Spleen (tissue), 11 donors: ENCODE measurements at regions not wholly inside any gene's neighbourhood (a gene's known extent, or its start where the extent isn't known, plus 50 kb on each side); places are given as distances from the start of the nearest gene placed in this dataset.

Source experiments
- DNase-seq: peaks from one replicate; pipeline ENCODE4 v3.0.0-alpha.2; 2020
- H3K27ac ChIP-seq, 8 donors: fragments of 200-600 bp; sonication (generic) in 7 of 8; 1 replicate in 4 of 8; 2 replicates in 4 of 8; pipeline versions ENCODE4 v1.5.0 to v1.8.0; 2016 to 2021; ENCODE audit warnings: inconsistent platforms in 4 of 8, mild to moderate bottlenecking in 4 of 8, moderate library complexity in 1 of 8
- H3K27me3 ChIP-seq, 7 donors: fragments of 200-600 bp; sonication (generic) in 6 of 7; replicated peaks in 1 of 7; 1 replicate in 4 of 7; 2 replicates in 3 of 7; pipeline versions ENCODE4 v1.5.0 to v1.8.0; 2016 to 2021; ENCODE audit warnings: inconsistent platforms in 3 of 7, mild to moderate bottlenecking in 1 of 7
- H3K36me3 ChIP-seq, 6 donors: fragments of 200-600 bp; sonication (generic) in 5 of 6; 1 replicate in 4 of 6; 2 replicates in 2 of 6; pipeline versions ENCODE4 v1.5.0 to v1.8.0; 2016 to 2021; ENCODE audit warnings: inconsistent platforms in 2 of 6
- H3K4me1 ChIP-seq, 6 donors: fragments of 200-600 bp; sonication (generic) in 5 of 6; 1 replicate in 3 of 6; 2 replicates in 3 of 6; pipeline versions ENCODE4 v1.5.0 to v1.8.0; 2016 to 2021; ENCODE audit warnings: inconsistent platforms in 3 of 6
- H3K4me3 ChIP-seq, 8 donors: fragments of 200-600 bp; sonication (generic) in 7 of 8; 1 replicate in 4 of 8; 2 replicates in 4 of 8; pipeline versions ENCODE4 v1.5.0 to v1.8.0; 2016 to 2021; ENCODE audit warnings: inconsistent platforms in 4 of 8, mild to moderate bottlenecking in 4 of 8, moderate library complexity in 2 of 8
- H3K9me3 ChIP-seq, 8 donors: fragments of 200-600 bp; sonication (generic) in 7 of 8; 1 replicate in 4 of 8; 2 replicates in 4 of 8; pipeline versions ENCODE4 v1.5.0 to v1.8.0; 2016 to 2021; ENCODE audit warnings: inconsistent platforms in 4 of 8
- CTCF ChIP-seq, 11 experiments: fragments of 200-600 bp in 7 of 11; fragments of 450-650 bp in 4 of 11; sonication (generic) in 4 of 11; IDR thresholded peaks in 8 of 11; conservative IDR thresholded peaks in 3 of 11; 1 replicate in 7 of 11; 2 replicates in 4 of 11; pipeline versions ENCODE4 v1.4.0 to v1.8.0; 2016 to 2021; ENCODE audit warnings: antibody characterized with exemption in 11 of 11, inconsistent platforms in 4 of 11, mild to moderate bottlenecking in 1 of 11
- POLR2A ChIP-seq, 3 donors: fragments of 450-650 bp; IDR thresholded peaks; one replicate each; pipeline ENCODE4 v1.5.1; 2017; ENCODE audit warnings: antibody characterized with exemption in 3 of 3, mild to moderate bottlenecking in 1 of 3
- POLR2AphosphoS5 ChIP-seq, 3 donors: sonication (generic); formaldehyde crosslinking; IDR thresholded peaks; one replicate each; pipeline ENCODE4 v1.5.1; 2017; ENCODE audit warnings: antibody characterized with exemption in 3 of 3
- WGBS, 5 donors: extraction: QIAGEN DNeasy Blood & Tissue Kit in 3 of 5; methylation state at CpG; one replicate each; pipeline versions ENCODE4 v1.1.5 to v1.1.7; 2013 to 2018; 5-methylcytosine and 5-hydroxymethylcytosine counted together
- intact Hi-C: fragments of 100-400 bp; cut with DNase I; formaldehyde crosslinking; loops from one replicate; pipeline ENCODE4 v1.15.0; 2023; ENCODE audit warnings: low total_unique reads
- donor health status: healthy with polysubstance abuse.
- donor health status: DM: no; HTN: no; CAD: no; lungs with moderate emphysema.
- donor health status: DM: no; HTN: no; CAD: no.
- donor health status: Bipolar disorder and iron deficiency.
- donor health status: healthy.
- donor health status: DM: no; HTN: no; CAD: no.
- donor health status: DM: yes; HTN: yes; CAD: no.

DNA sequence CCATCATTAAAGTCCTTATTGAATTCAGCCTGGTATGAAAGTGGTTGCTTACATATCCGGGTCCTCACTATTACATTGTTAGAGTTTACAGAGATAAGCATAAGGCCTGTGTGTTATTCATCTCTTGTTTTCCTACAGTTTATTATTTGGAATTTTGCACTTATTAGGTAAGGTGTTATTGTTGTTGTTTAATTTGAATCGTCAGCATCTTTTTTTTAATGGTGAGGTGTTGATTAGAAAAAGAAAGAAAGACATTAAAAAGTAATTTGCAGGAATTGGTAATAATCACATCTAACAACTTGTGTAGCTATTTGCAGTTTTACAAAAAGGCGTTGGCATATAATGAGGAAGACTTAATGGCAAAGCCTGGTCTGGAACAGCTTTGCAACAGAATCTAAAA, 158.6 kb downstream of the SAMD5 start:
- intact Hi-C loops: no loop called here
- DNase-seq: no peak
- no peak overlapping the region for H3K27ac ChIP-seq
- no peaks in the 10 kb centered on the region for H3K36me3 ChIP-seq
- H3K9me3 ChIP-seq: peaks cover 0 to 17% (median 10%) of the 10 kb centered on the region in 8 donors
- H3K4me1 ChIP-seq: no peaks in the 10 kb centered on the region
- no peaks in the 10 kb centered on the region for H3K27me3 ChIP-seq
- 86 to 93% (median 88%) methylated on average over 3 of the region's 3 CpGs for WGBS, 5 donors
- no peak overlapping the region for H3K4me3 ChIP-seq
- TF ChIP-seq CTCF (IDR thresholded peaks at IDR 0.05 in 8 of 11, conservative IDR thresholded peaks at IDR 0.05 in 3 of 11) (no peak), POLR2AphosphoS5 (IDR thresholded peaks at IDR 0.05) (no peak), POLR2A (IDR thresholded peaks at IDR 0.05) (no peak)

DNA sequence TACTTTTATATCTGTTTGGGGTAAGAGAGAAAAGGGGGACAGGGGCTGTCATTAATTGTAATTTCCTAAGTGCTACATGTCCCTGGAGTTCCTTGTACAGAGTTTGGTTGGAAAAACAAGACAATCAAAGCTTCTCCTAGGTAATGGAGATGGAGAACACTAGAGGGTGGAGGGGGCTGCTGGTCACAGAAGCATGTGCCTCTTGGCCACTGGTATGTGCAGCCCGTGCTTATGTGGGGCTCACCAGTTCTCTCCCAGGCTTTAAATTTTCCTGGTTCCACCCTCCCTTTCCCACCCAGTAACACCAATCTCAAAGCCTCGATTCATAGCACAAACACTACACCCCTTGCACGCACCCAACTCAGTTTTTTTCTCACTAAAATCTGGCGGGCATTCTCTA, 165.6 kb downstream of the SAMD5 start:
- intact Hi-C loops: no loop called here
- Histone ChIP-seq H3K4me3 (no peak overlapping the region), H3K36me3 (no peaks in the 10 kb centered on the region), H3K9me3 (peaks cover 0 to 17% (median 10%) of the 10 kb centered on the region in 8 donors), H3K4me1 (no peaks in the 10 kb centered on the region), H3K27me3 (no peaks in the 10 kb centered on the region), H3K27ac (no peak overlapping the region)
- no peak for DNase-seq
- TF ChIP-seq POLR2AphosphoS5 (IDR thresholded peaks at IDR 0.05): no peak
- TF ChIP-seq POLR2A (IDR thresholded peaks at IDR 0.05): no peak
- no peak for TF ChIP-seq CTCF (IDR thresholded peaks at IDR 0.05 in 8 of 11, conservative IDR thresholded peaks at IDR 0.05 in 3 of 11)
- 74 to 98% (median 86%) methylated on average over 4 of the region's 4 CpGs for WGBS, 5 donors

GRCh38 chr6:147674794-147675193, 166.3 kb downstream of the SAMD5 start:
- Histone ChIP-seq H3K4me1 (no peaks in the 10 kb centered on the region), H3K4me3 (no peak overlapping the region), H3K27me3 (no peaks in the 10 kb centered on the region), H3K27ac (no peak overlapping the region), H3K9me3 (peaks cover 0 to 13% (median 5%) of the 10 kb centered on the region in 8 donors), H3K36me3 (no peaks in the 10 kb centered on the region)
- intact Hi-C loops: no loop called here
- no peak for TF ChIP-seq POLR2A (IDR thresholded peaks at IDR 0.05)
- no peak for DNase-seq

DNA sequence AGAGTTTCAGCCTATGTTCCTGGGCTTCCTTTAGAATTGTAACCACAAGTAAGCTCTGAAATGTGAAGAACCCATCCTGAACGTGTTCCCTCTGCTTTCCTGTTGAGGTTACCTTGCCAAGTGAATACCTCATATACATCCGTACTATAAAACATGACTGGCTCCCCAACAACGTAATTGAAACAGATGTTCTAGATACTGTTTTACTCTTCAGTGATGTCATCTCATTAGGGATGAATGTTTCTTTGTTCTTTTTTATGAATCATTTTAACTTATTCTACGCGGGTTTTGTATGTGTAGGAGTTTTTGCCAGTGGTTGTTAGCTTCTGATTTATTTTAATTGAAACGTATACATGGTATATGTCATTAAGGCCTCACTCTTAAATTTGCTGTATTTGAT, 166.8 kb downstream of the SAMD5 start:
- no peak for DNase-seq
- no peaks in the 10 kb centered on the region for H3K27me3 ChIP-seq
- WGBS, 5 donors: 73 to 78% (median 75%) methylated on average over 6 of the region's 6 CpGs
- TF ChIP-seq CTCF (IDR thresholded peaks at IDR 0.05 in 8 of 11, conservative IDR thresholded peaks at IDR 0.05 in 3 of 11) (no peak), POLR2AphosphoS5 (IDR thresholded peaks at IDR 0.05) (no peak), POLR2A (IDR thresholded peaks at IDR 0.05) (no peak)
- H3K4me3 ChIP-seq: no peak overlapping the region
- no peaks in the 10 kb centered on the region for H3K4me1 ChIP-seq
- no peak overlapping the region for H3K27ac ChIP-seq
- H3K9me3 ChIP-seq: peaks cover 0 to 8% (median under 1%) of the 10 kb centered on the region in 8 donors
- H3K36me3 ChIP-seq: no peaks in the 10 kb centered on the region
- intact Hi-C loops: no loop called here
